ENCODE measurements at regions not wholly inside any gene's neighbourhood (a gene's known extent, or its start where the extent isn't known, plus 50 kb on each side); places are given as distances from the start of the nearest gene placed in this dataset.

DNA sequence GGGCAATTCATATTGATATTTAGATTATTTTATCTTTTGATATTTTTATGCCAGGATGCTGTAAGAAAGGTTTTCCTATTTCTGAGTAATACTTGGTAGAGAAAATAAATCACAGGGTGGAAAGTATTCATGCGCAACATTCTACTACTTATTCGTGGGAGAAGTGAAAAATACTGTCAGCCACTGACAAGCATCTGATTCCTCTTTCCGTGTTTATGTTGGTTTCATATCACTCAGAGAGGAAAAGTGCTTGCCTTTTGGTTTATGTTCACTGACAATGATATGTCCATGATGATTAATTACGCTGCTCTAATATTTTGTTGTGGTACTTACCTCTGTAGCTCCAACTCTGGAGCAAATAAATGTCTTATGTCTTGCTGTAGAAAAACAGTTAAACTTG, 429.4 kb downstream of the EDEM1 start:
- DNase-seq (ENCODE audit: low read depth), result no peak

DNA sequence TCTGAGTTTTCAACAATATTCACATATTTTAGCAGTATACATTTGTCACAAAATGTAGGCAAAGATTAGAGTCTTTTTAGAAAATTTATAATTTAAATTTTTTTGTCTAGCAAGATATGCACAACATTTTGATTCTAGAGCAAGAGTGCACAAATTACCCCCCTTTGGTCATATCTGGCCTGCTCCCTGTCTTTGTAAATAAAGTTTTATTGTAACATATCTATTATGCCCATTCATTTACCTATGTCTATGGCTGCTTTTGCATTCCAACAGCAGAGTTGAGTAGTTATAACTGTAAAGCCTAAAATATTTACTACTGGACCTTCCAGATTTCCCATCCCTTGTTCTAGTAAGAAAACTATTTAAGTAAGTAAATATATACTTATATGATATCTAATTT, 430.7 kb downstream of the EDEM1 start:
- no peak for DNase-seq (ENCODE audit: low read depth)

GRCh38 chr3:5630406-5630805, 442.9 kb downstream of the EDEM1 start:
- DNase-seq (ENCODE audit: low read depth), result no peak

- no peak for DNase-seq (ENCODE audit: low read depth)
Observed at GRCh38 chr3:5633960-5634359, 446.5 kb downstream of the EDEM1 start.

GRCh38 chr3:5634411-5634810, 446.9 kb downstream of the EDEM1 start:
- no peak for DNase-seq (ENCODE audit: low read depth)

GRCh38 chr3:5635746-5636145, 448.2 kb downstream of the EDEM1 start:
- no peak for DNase-seq (ENCODE audit: low read depth)

- DNase-seq (ENCODE audit: low read depth), result no peak
Observed at GRCh38 chr3:5638550-5638949, 451.0 kb downstream of the EDEM1 start.

- DNase-seq (ENCODE audit: low read depth), result no peak
Observed at GRCh38 chr3:5644773-5645670, 457.5 kb downstream of the EDEM1 start.

DNA sequence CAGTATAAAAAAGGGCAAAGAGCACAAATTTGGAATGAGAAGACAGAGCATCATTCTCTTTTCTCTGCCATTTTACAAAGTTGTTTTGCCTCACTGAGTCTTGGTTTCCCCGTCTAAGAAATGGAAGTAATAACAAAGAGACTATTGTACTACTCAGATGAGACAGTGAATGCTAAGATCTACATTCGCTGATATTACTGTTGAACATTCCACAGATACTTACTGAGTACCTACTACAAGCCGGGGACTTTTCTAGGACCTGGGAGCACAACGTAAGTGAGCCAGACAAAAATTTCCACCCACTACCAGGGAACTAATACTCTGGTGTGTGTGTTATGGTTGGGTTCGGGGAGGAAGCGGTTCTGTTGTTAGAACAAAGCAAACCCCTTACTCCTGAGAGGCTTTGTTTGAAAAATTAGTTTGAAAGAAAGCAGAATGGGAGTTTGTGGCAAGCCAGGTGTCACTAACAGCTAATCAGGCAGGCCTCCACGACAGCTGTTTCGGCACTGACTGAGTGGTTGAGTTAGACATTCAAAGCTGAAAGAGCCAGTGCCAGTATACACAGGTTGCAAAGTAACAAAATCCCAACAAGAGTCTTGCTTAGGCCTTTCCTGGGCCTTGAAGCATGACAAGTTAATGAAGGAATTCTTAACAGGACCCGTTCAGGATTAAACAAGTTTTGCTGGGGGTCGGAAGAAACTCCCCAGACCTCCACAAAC, 458.3 kb downstream of the EDEM1 start:
- no peak for DNase-seq (ENCODE audit: low read depth)

DNA sequence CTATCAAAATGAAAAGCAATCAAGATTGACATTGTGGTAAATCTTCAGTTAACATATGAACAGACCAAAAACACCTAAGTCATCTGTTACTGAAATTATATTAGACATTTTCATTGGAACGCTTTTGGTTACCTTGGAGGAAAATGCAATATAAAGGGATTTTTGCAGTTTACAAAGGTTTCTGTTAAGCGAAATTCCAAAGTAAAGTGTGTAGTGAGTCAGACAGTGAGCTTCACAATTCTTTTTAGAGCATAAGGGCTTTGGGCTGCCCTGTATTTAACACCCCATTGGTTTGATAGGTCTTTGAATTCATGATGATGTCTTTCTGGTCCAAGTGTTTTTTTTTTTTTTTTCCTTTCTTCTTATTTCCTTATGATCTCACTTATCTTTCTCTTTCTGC, 462.8 kb downstream of the EDEM1 start:
- no peak for DNase-seq (ENCODE audit: low read depth)

- DNase-seq (ENCODE audit: low read depth), result no peak
Observed at GRCh38 chr3:5651351-5651750, 463.8 kb downstream of the EDEM1 start.

GRCh38 chr3:5653426-5654143, 466.1 kb downstream of the EDEM1 start:
- DNase-seq (ENCODE audit: low read depth), result no peak

- no peak for DNase-seq (ENCODE audit: low read depth)
Observed at GRCh38 chr3:5657106-5657505, 469.6 kb downstream of the EDEM1 start.

GRCh38 chr3:5663601-5664000, 476.1 kb downstream of the EDEM1 start:
- DNase-seq (ENCODE audit: low read depth), result no peak

DNA sequence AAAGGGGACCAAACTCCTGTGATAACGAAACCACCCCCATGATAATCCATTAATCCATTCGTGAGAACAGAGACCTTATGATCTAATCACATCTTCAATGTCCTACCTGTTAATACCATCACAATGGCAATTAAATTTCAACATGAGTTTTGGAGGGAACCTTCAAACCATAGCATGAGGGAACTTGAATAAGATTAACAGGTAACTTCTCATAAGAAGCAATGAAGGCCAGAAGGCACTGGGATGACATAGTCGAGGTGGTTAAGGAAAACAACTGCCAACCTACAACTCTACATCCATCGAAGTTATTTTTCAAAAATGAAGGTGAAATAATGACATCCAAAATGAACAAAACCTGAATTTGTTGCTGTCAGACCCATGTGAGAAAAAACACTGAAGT, 478.9 kb downstream of the EDEM1 start:
- no peak for DNase-seq (ENCODE audit: low read depth)

DNA sequence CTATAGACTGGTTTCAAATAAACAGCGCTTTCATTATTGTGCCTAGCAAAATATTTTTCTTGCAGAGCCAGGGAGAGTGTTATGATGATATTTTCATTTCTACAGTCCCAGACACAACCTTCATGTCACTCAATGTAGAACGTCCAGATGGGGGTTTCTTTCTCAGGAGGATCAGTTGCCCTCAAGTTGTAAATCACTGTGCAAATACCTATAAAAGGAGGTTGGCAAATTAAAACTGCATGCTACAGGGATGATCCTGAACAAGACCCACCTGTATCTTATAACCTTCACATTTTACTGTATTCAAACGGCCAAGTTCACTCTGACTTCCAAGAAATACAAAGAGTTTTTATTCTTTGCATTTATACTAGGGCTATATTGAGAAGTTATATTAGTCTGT, 486.0 kb downstream of the EDEM1 start:
- no peak for DNase-seq (ENCODE audit: low read depth)

DNA sequence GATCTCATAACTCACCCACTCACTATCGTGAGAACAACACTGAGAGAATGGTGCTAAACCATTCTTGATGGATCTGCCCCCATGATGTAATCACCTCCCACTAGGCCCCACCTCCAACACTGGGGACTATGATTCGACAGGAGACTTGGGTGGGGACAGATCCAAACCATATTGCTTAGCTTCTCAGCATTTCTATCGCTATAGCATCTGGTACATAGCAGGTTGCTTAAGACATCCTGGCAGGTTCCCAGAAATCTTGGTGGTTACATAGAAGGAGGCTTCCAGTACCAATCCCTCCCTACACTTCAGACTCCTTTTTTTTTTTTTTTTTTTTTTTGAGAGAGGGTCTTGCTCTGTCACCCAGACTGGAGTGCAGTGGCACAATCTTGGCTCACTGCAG, 487.8 kb downstream of the EDEM1 start:
- no peak for DNase-seq (ENCODE audit: low read depth)

DNA sequence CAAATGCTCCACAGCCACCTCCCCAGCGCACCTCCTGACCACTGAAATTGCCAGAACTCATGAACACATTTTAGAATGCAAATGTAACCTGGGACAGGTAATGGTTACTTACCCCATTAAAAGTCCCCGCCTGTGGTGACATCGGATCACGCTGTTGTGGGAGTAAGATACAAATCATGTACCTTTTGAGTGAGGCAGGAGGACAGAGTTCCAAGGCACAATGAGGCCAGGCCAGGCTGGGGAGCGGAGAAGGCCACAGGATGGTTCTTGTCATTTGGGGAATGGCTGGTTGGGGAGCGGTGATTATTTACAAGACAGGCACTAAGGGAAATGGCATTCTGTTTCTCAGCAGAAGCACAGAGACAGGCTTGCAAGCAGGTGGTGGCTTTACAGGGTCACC, 490.0 kb downstream of the EDEM1 start:
- DNase-seq (ENCODE audit: low read depth), result no peak

- DNase-seq (ENCODE audit: low read depth), result no peak
Observed at GRCh38 chr3:5678248-5678647, 490.7 kb downstream of the EDEM1 start.

DNA sequence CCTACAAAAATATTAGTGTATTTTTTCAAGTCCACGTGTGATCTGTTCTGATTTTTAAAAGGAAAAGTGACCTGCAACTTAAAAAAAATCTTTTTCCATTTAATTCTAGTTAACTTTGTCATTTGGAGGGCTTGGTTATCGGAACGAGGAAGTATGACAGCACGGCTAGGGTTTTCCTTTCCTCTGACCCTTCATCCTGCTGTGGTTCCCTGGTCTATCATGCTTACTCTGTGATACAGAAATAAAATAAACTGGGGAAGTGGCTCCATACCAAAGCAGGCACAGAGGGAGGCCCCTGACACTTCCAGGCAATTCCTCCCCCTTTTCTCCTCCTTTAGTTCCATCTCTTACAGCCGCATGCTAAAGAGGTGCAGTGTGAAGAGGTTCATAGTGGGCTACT, 491.3 kb downstream of the EDEM1 start:
- DNase-seq (ENCODE audit: low read depth), result no peak

DNA sequence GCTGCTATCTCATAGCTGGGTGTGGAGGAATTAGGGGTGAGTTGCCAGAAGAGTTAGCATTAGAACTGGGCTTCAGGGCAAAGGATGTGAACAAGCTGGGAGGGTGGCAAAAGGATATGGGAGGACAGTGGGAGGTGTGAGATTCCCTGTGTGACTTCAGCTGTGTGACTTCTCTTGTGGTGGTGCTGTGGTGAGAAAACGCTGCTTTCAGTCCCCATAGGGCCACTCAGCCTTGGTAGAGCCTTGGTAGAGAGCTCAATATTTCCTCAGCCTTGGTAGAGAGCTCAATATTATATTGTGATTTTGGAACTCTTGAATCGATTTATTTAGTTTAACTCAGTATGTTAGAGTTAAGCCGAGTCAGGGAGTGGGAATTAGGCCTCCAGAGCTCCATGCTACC, 499.7 kb downstream of the EDEM1 start:
- no peak for DNase-seq (ENCODE audit: low read depth)

DNA sequence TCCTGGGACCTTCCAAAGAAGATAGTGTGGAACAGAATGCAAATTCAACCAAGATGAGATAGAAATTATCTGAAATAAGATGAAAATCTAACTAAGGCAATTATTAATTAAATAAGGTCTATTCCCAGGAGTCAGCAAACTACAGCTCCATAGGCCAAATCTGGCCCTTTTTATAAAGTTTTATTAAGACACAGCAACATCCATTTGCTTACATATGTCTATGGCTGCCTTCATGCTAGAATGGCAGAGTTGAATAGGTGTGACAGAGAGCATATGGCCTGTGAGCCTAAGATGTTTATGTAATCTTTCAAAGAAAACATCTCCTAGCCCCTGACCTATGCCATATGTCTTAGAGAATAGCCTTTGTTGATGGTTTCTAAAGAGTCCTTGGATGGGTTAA, 503.0 kb downstream of the EDEM1 start:
- DNase-seq (ENCODE audit: low read depth), result no peak

Data from LHCN-M2 (cell line).